HepG2 (cell line): ENCODE measurements at regions not wholly inside any gene's neighbourhood (a gene's known extent, or its start where the extent isn't known, plus 50 kb on each side); places are given as distances from the start of the nearest gene placed in this dataset.

ENCODE experiments used
- ATAC-seq: fragments of 200-7000 bp; cut with Tn5 transposase; 3 replicates; pipeline ENCODE4 v1.9.1; 2020; ENCODE audit warnings: mild to moderate bottlenecking, moderate library complexity
- BruUV-seq: library from RNA; stranded (reverse); fragments of 400-500 nt; replicated peaks from 2 replicates; lab custom pipeline; 2021; lab: Mats Ljungman, UMichigan
- CTCF ChIA-PET: fragments of 300-600 bp; formaldehyde crosslinking; extraction: SDS; loops from one replicate; lab custom pipeline; 2021; ENCODE audit warnings: low total read pairs, inconsistent platforms, low intra/inter-chr PET ratio; lab: Yijun Ruan, JAX
- POLR2A ChIA-PET: fragments of 350-600 bp; sonication (Branson Sonifier 250); formaldehyde crosslinking; loops from one replicate; lab custom pipeline; 2020; ENCODE audit warnings: antibody characterized with exemption, inconsistent platforms; lab: Yijun Ruan, JAX
- DNase-seq: peaks from one replicate; pipeline ENCODE4 v3.0.0-alpha.2; 2015; ENCODE audit warnings: low spot score
- FAIRE-seq: peaks from 3 replicates; lab custom pipeline; 2011; peaks lifted over from hg19 to GRCh38; lab: Jason Lieb, UNC
- H2AFZ ChIP-seq: one replicate; pipeline ENCODE4 v1.6.1; 2011; ENCODE audit warnings: low read length, inconsistent platforms
- H3K27ac ChIP-seq: fragments of 300-600 bp; 3 replicates; pipeline ENCODE4 v1.8.0; 2011; ENCODE audit warnings: mixed run types, mild to moderate bottlenecking, mixed read lengths, low read length, inconsistent platforms; ENCODE audit not compliant: insufficient read depth; ENCODE audit errors: extremely low read length
- H3K27me3 ChIP-seq, 2 experiments: fragments of 200-600 bp in 1 of 2; 2 replicates in 1 of 2; 3 replicates in 1 of 2; pipeline versions ENCODE4 v1.6.0 to v1.8.0; 2011; ENCODE audit warnings: low read length in 2 of 2, mild to moderate bottlenecking in 2 of 2, moderate library complexity in 2 of 2, inconsistent platforms in 1 of 2; ENCODE audit not compliant: insufficient read depth in 2 of 2, control insufficient read depth in 1 of 2
- H3K36me3 ChIP-seq, 2 experiments: fragments of 200-600 bp in 1 of 2; replicated peaks in 1 of 2; 2 replicates in 1 of 2; 3 replicates in 1 of 2; pipeline versions ENCODE4 v1.5.1 to v1.8.0; 2011; ENCODE audit warnings: low read length in 2 of 2, inconsistent platforms in 1 of 2; ENCODE audit not compliant: insufficient read depth in 2 of 2, control insufficient read depth in 1 of 2
- H3K4me1 ChIP-seq: 2 replicates; pipeline ENCODE4 v1.5.1; 2012; ENCODE audit warnings: low read length, inconsistent platforms; ENCODE audit not compliant: insufficient read depth
- H3K4me2 ChIP-seq: 2 replicates; pipeline ENCODE4 v1.6.0; 2011; ENCODE audit warnings: low read depth, low read length, inconsistent platforms
- H3K4me3 ChIP-seq, 3 experiments: fragments of 200-600 bp in 1 of 3; sonication (generic), shearing (Covaris generic) in 1 of 3; replicated peaks in 1 of 3; 2 replicates each; pipeline ENCODE4 v1.5.1; 2011 to 2016; ENCODE audit warnings: low read length in 3 of 3, inconsistent platforms in 2 of 3, low read depth in 2 of 3, mild to moderate bottlenecking in 2 of 3, control low read depth in 1 of 3, mixed read lengths in 1 of 3; ENCODE audit not compliant: insufficient read depth in 1 of 3
- H3K79me2 ChIP-seq: one replicate; pipeline ENCODE4 v1.6.1; 2011; ENCODE audit warnings: low read length, inconsistent platforms; ENCODE audit not compliant: insufficient read depth
- H3K9ac ChIP-seq: 2 replicates; pipeline ENCODE4 v1.6.0; 2011; ENCODE audit warnings: mild to moderate bottlenecking, low read depth, low read length, inconsistent platforms; ENCODE audit not compliant: insufficient read depth
- H3K9me3 ChIP-seq: 2 replicates; pipeline ENCODE4 v1.5.1; 2012; ENCODE audit warnings: mild to moderate bottlenecking, low read length
- H4K20me1 ChIP-seq: 2 replicates; pipeline ENCODE4 v1.6.0; 2011; ENCODE audit warnings: inconsistent platforms, mild to moderate bottlenecking, low read length, moderate library complexity; ENCODE audit not compliant: insufficient read depth
- GRHL1 ChIP-seq: sonication (generic); formaldehyde crosslinking; conservative IDR thresholded peaks from 2 replicates; pipeline ENCODE4 v1.8.0; 2022; ENCODE audit warnings: missing genetic modification reagents
- KIAA2018 ChIP-seq: sonication (generic); formaldehyde crosslinking; IDR thresholded peaks from 2 replicates; pipeline ENCODE4 v1.5.0; 2020; ENCODE audit warnings: mild to moderate bottlenecking, missing genetic modification reagents, borderline replicate concordance
- MAX ChIP-seq: IDR thresholded peaks from 2 replicates; pipeline ENCODE4 v1.6.1; 2012; ENCODE audit warnings: inconsistent platforms
- NR2F6 ChIP-seq, 2 experiments: IDR thresholded peaks; 2 replicates each; pipeline ENCODE4 v1.6.1; 2016; ENCODE audit warnings: antibody characterized with exemption in 1 of 2, mild to moderate bottlenecking in 1 of 2
- XRCC5 ChIP-seq: fragments of 200-400 bp; formaldehyde crosslinking; optimal IDR thresholded peaks from 2 replicates; pipeline ENCODE3; 2017; ENCODE audit warnings: mild to moderate bottlenecking, low read length
- YEATS2 ChIP-seq: sonication (generic); formaldehyde crosslinking; IDR thresholded peaks from 2 replicates; pipeline ENCODE4 v1.4.0; 2020; ENCODE audit warnings: missing genetic modification reagents, borderline replicate concordance
- ZFP37 ChIP-seq: sonication (generic); formaldehyde crosslinking; IDR thresholded peaks from 2 replicates; pipeline ENCODE4 v1.4.0; 2020; ENCODE audit warnings: missing genetic modification reagents, borderline replicate concordance
- ZFP62 ChIP-seq: sonication (generic); formaldehyde crosslinking; IDR thresholded peaks from 2 replicates; pipeline ENCODE4 v1.4.0; 2020; ENCODE audit warnings: missing genetic modification reagents
- ZNF7 ChIP-seq: IDR thresholded peaks from 2 replicates; pipeline ENCODE4 v1.6.1; 2016; ENCODE audit warnings: missing biosample characterization, missing genetic modification reagents
- ZNF747 ChIP-seq: sonication (generic); formaldehyde crosslinking; IDR thresholded peaks from 2 replicates; pipeline ENCODE4 v1.8.1; 2023; ENCODE audit warnings: missing genetic modification reagents, mild to moderate bottlenecking, borderline replicate concordance
- ZNF773 ChIP-seq: sonication (generic); formaldehyde crosslinking; IDR thresholded peaks from 2 replicates; pipeline ENCODE4 v1.4.0; 2020; ENCODE audit warnings: missing genetic modification reagents, borderline replicate concordance
- ZUFSP ChIP-seq: sonication (generic); formaldehyde crosslinking; IDR thresholded peaks from 2 replicates; pipeline ENCODE4 v1.9.0; 2021; ENCODE audit warnings: missing genetic modification reagents, mild to moderate bottlenecking, borderline replicate concordance
- WGBS: methylation state at CpG from one replicate; pipeline ENCODE4 v1.1.6; 2017; ENCODE audit warnings: low lambda C conversion rate; 5-methylcytosine and 5-hydroxymethylcytosine counted together
- in situ Hi-C: cut with HindIII; loops from 2 replicates; pipeline ENCODE4 v1.10.0; 2017; ENCODE audit warnings: low pct_unique_long_range_greater_than_20kb; ENCODE audit not compliant: extremely low pct_ligation_motif_present
- intact Hi-C: fragments of 100-400 bp; cut with micrococcal nuclease; formaldehyde crosslinking; loops from one replicate; pipeline ENCODE4 v1.10.0; 2022; ENCODE audit not compliant: unreplicated experiment

- FAIRE-seq (no peak), ATAC-seq (no peak), DNase-seq (no peak)
- in situ Hi-C loops, result loop anchor here (5.0 to 25.0 kb wide), 2 partner anchors 129 to 464 kb away; no protein-coding TSS in a partner anchor
- no TSS peak for BruUV-seq
- H3K9ac ChIP-seq, result no peak overlapping the region
- POLR2A ChIA-PET, result no interaction called here
- no peaks in the 10 kb centered on the region for H3K9me3 ChIP-seq
- no peaks in the 10 kb centered on the region for H3K79me2 ChIP-seq
- intact Hi-C loops, result loop anchor here (5.0 to 10.0 kb wide), 4 partner anchors 281 to 1271 kb away; no protein-coding TSS in a partner anchor
- WGBS, result 68% methylated on average over 9 of the region's 9 CpGs
- no peak overlapping the region for H2AFZ ChIP-seq
- H3K4me1 ChIP-seq, result peaks cover 21% of the 10 kb centered on the region
- no peak overlapping the region for H3K27ac ChIP-seq
- H3K4me2 ChIP-seq, result no peak overlapping the region
- H3K27me3 ChIP-seq, result peaks cover 0 to 23% of the 10 kb centered on the region in 2 experiments; a peak in 3 of 5 replicates
- H3K4me3 ChIP-seq, result no peak overlapping the region
- H4K20me1 ChIP-seq, result no peaks in the 10 kb centered on the region
- CTCF ChIA-PET, result interaction anchor here (2.1 kb wide), 1 partner anchor 132 kb away, joined by 19 read pairs; no protein-coding TSS in a partner anchor
- no peaks in the 10 kb centered on the region for H3K36me3 ChIP-seq
- TF ChIP-seq ZNF7 (CRISPR knock-in tag), result no peak
- TF ChIP-seq ZNF747 (CRISPR knock-in tag), result no peak
- no peak for TF ChIP-seq GRHL1 (CRISPR knock-in tag)
- TF ChIP-seq MAX, result no peak
- TF ChIP-seq KIAA2018 (CRISPR knock-in tag), result no peak
- TF ChIP-seq YEATS2 (CRISPR knock-in tag), result no peak
- TF ChIP-seq NR2F6 (IDR thresholded peaks at IDR 0.05), result no peak
- no peak for TF ChIP-seq NR2F6 (CRISPR knock-in tag; IDR thresholded peaks at IDR 0.05)
- no peak for TF ChIP-seq ZUFSP (CRISPR knock-in tag)
- TF ChIP-seq ZFP37 (CRISPR knock-in tag), result no peak
- no peak for TF ChIP-seq ZFP62 (CRISPR knock-in tag)
- TF ChIP-seq XRCC5, result no peak
- TF ChIP-seq ZNF773, result no peak
Measured at GRCh38 chr21:33125680-33126375, 55.9 kb downstream of the OLIG1 start.
